IMR-90 (cell line): ENCODE measurements at regions not wholly inside any gene's neighbourhood (a gene's known extent, or its start where the extent isn't known, plus 50 kb on each side); places are given as distances from the start of the nearest gene placed in this dataset.

Source experiments
- ATAC-seq: fragments of 200-7000 bp; cut with Tn5 transposase; 2 replicates; pipeline ENCODE4 v1.9.1; 2020; ENCODE audit warnings: low read depth, mild to moderate bottlenecking, moderate library complexity
- BruUV-seq: library from RNA; stranded (reverse); fragments of 400-500 nt; replicated peaks from 2 replicates; lab custom pipeline; 2021; lab: Mats Ljungman, UMichigan
- CTCF ChIA-PET: fragments of 300-600 bp; formaldehyde crosslinking; extraction: SDS; loops from one replicate; lab custom pipeline; 2021; ENCODE audit warnings: antibody characterized with exemption; lab: Yijun Ruan, JAX
- POLR2A ChIA-PET: fragments of 300-600 bp; sonication (Branson Sonifier 250); formaldehyde crosslinking; loops from one replicate; lab custom pipeline; 2022; ENCODE audit warnings: antibody characterized with exemption; ENCODE audit not compliant: unreplicated experiment; lab: Charles Lee
- DNase-seq: peaks from one replicate; pipeline ENCODE4 v3.0.0; 2013
- H2AFZ ChIP-seq: replicated peaks from 2 replicates; pipeline ENCODE3; 2013; ENCODE audit warnings: low read length, mild to moderate bottlenecking; ENCODE audit not compliant: poor library complexity
- H2AK5ac ChIP-seq: 2 replicates; pipeline ENCODE4 v1.6.1; 2013; ENCODE audit warnings: low read depth, low read length, inconsistent platforms
- H2AK9ac ChIP-seq: replicated peaks from 2 replicates; pipeline ENCODE3; 2013; ENCODE audit warnings: mild to moderate bottlenecking, low read depth, low read length, moderate library complexity; ENCODE audit not compliant: poor library complexity
- H2BK120ac ChIP-seq: 2 replicates; pipeline ENCODE4 v1.6.1; 2013; ENCODE audit warnings: low read depth, low read length, inconsistent platforms
- H2BK15ac ChIP-seq: 3 replicates; pipeline ENCODE4 v1.6.1; 2013; ENCODE audit warnings: low read depth, low read length, inconsistent platforms
- H2BK20ac ChIP-seq: 2 replicates; pipeline ENCODE4 v1.6.1; 2013; ENCODE audit warnings: low read depth, mild to moderate bottlenecking, inconsistent platforms, low read length, moderate library complexity
- H2BK5ac ChIP-seq: 2 replicates; pipeline ENCODE4 v1.6.1; 2013; ENCODE audit warnings: mild to moderate bottlenecking, low read depth, low read length, inconsistent platforms; ENCODE audit not compliant: poor library complexity, severe bottlenecking
- H3K14ac ChIP-seq: replicated peaks from 2 replicates; pipeline ENCODE4 v1.6.1; 2013; ENCODE audit warnings: low read depth, low read length, inconsistent platforms
- H3K18ac ChIP-seq: 2 replicates; pipeline ENCODE4 v1.6.1; 2013; ENCODE audit warnings: low read depth, low read length, control low read depth
- H3K23ac ChIP-seq: 2 replicates; pipeline ENCODE4 v1.6.1; 2013; ENCODE audit warnings: low read depth, low read length, inconsistent platforms
- H3K27ac ChIP-seq: 2 replicates; pipeline ENCODE4 v1.5.1; 2013; ENCODE audit warnings: mild to moderate bottlenecking, control low read depth, low read length; ENCODE audit not compliant: insufficient read depth
- H3K27me3 ChIP-seq: 2 replicates; pipeline ENCODE4 v1.6.1; 2013; ENCODE audit warnings: low read length; ENCODE audit not compliant: control insufficient read depth, insufficient read depth
- H3K36me3 ChIP-seq: 2 replicates; pipeline ENCODE4 v1.6.1; 2013; ENCODE audit warnings: low read length, mixed read lengths; ENCODE audit not compliant: control insufficient read depth, insufficient read depth
- H3K4ac ChIP-seq: 2 replicates; pipeline ENCODE4 v1.6.1; 2013; ENCODE audit warnings: low read depth, low read length, inconsistent platforms
- H3K4me1 ChIP-seq: 2 replicates; pipeline ENCODE4 v1.6.1; 2013; ENCODE audit warnings: low read length, mixed read lengths; ENCODE audit not compliant: control insufficient read depth, insufficient read depth
- H3K4me2 ChIP-seq: 2 replicates; pipeline ENCODE4 v1.6.1; 2013; ENCODE audit warnings: low read depth, mild to moderate bottlenecking, control low read depth, low read length, moderate library complexity
- H3K4me3 ChIP-seq: 2 replicates; pipeline ENCODE4 v1.5.1; 2013; ENCODE audit warnings: low read depth, mild to moderate bottlenecking, control low read depth, low read length, moderate library complexity; ENCODE audit not compliant: insufficient read depth
- H3K56ac ChIP-seq: 2 replicates; pipeline ENCODE4 v1.6.1; 2013; ENCODE audit warnings: low read length, inconsistent platforms; ENCODE audit not compliant: insufficient read depth; ENCODE audit errors: extremely low read depth
- H3K79me1 ChIP-seq, 2 experiments: 2 replicates each; pipeline ENCODE4 v1.6.1; 2013; ENCODE audit warnings: low read length in 2 of 2, inconsistent platforms in 1 of 2, low read depth in 1 of 2
- H3K9ac ChIP-seq: 2 replicates; pipeline ENCODE4 v1.6.1; 2013; ENCODE audit warnings: low read depth, low read length, control low read depth
- H3K9me1 ChIP-seq: 2 replicates; pipeline ENCODE4 v1.6.1; 2013; ENCODE audit warnings: low read length, inconsistent platforms; ENCODE audit not compliant: insufficient read depth
- H3K9me3 ChIP-seq: 2 replicates; pipeline ENCODE4 v1.6.1; 2013; ENCODE audit warnings: low read length; ENCODE audit not compliant: control insufficient read depth, insufficient read depth
- H4K20me1 ChIP-seq: 2 replicates; pipeline ENCODE4 v1.6.1; 2013; ENCODE audit warnings: low read length, inconsistent platforms; ENCODE audit not compliant: insufficient read depth
- H4K5ac ChIP-seq: 2 replicates; pipeline ENCODE4 v1.6.1; 2013; ENCODE audit warnings: mild to moderate bottlenecking, low read depth, low read length, control low read depth
- H4K8ac ChIP-seq, 2 experiments: 2 replicates each; pipeline ENCODE4 v1.6.1; 2013; ENCODE audit warnings: low read depth in 2 of 2, low read length in 2 of 2, control low read depth in 1 of 2, inconsistent platforms in 1 of 2
- H4K91ac ChIP-seq: 2 replicates; pipeline ENCODE4 v1.6.1; 2013; ENCODE audit warnings: low read depth, low read length, inconsistent platforms; ENCODE audit not compliant: insufficient read depth
- BHLHE40 ChIP-seq: fragments of 150-350 bp; IDR thresholded peaks from 2 replicates; pipeline ENCODE4 v1.6.1; 2016; ENCODE audit warnings: mild to moderate bottlenecking, low read depth, low read length
- CHD1 ChIP-seq: IDR thresholded peaks from 2 replicates; pipeline ENCODE4 v1.6.1; 2012; ENCODE audit warnings: low read depth, low read length, improper control_type of control experiment
- MAZ ChIP-seq: IDR thresholded peaks from 2 replicates; pipeline ENCODE4 v1.6.1; 2012; ENCODE audit warnings: low read depth, mild to moderate bottlenecking, low read length, improper control_type of control experiment, moderate library complexity, borderline replicate concordance
- MXI1 ChIP-seq: IDR thresholded peaks from 2 replicates; pipeline ENCODE4 v1.6.1; 2012; ENCODE audit warnings: low read depth, mild to moderate bottlenecking, low read length, moderate library complexity, borderline replicate concordance
- RAD21 ChIP-seq: IDR thresholded peaks from 2 replicates; pipeline ENCODE4 v1.6.1; 2012; ENCODE audit warnings: low read length, improper control_type of control experiment
- RCOR1 ChIP-seq: IDR thresholded peaks from 2 replicates; pipeline ENCODE4 v1.6.1; 2012; ENCODE audit warnings: mild to moderate bottlenecking, low read length, improper control_type of control experiment; ENCODE audit not compliant: insufficient replicate concordance
- RFX5 ChIP-seq: IDR thresholded peaks from 2 replicates; pipeline ENCODE4 v1.8.0; 2012; ENCODE audit warnings: low read depth, mild to moderate bottlenecking, low read length, moderate library complexity
- SMC3 ChIP-seq: fragments of 150-350 bp; IDR thresholded peaks from 2 replicates; pipeline ENCODE4 v1.6.1; 2016; ENCODE audit warnings: low read depth, mild to moderate bottlenecking, antibody characterized with exemption, low read length, moderate library complexity
- WGBS, 2 experiments: methylation state at CpG; one replicate each; pipeline versions ENCODE4 v1.1.5 to v1.1.7; 2013; ENCODE audit warnings: missing lambda C conversion rate in 2 of 2; ENCODE audit not compliant: insufficient read length in 1 of 2; ENCODE audit errors: extremely low coverage in 2 of 2; 5-methylcytosine and 5-hydroxymethylcytosine counted together
- dilution Hi-C: fragments of 300-500 bp; cut with HindIII; formaldehyde crosslinking; loops from one replicate; pipeline ENCODE4 v1.14.3; 2018; ENCODE audit warnings: low sequenced_read_pairs; ENCODE audit not compliant: unreplicated experiment
- in situ Hi-C: fragments of 300-500 bp; cut with MboI; formaldehyde crosslinking; loops from 3 replicates; pipeline ENCODE4 v1.14.3; 2019; ENCODE audit warnings: low sequenced_read_pairs, inconsistent platforms, mixed read lengths
- intact Hi-C: fragments of 100-400 bp; cut with micrococcal nuclease; formaldehyde crosslinking; loops from 2 replicates; pipeline ENCODE4 v1.10.0; 2022
- TF ChIP-seq, protein P1 (sequence below): fragments of 150-350 bp; IDR thresholded peaks from 2 replicates; pipeline ENCODE4 v1.6.1; 2017; ENCODE audit warnings: mild to moderate bottlenecking, antibody characterized with exemption, low read length, low read depth
- TF ChIP-seq, protein P2 (sequence below): fragments of 150-350 bp; IDR thresholded peaks from 2 replicates; pipeline ENCODE4 v1.6.1; 2016; ENCODE audit warnings: low read depth, mild to moderate bottlenecking, low read length, moderate library complexity, borderline replicate concordance

DNA sequence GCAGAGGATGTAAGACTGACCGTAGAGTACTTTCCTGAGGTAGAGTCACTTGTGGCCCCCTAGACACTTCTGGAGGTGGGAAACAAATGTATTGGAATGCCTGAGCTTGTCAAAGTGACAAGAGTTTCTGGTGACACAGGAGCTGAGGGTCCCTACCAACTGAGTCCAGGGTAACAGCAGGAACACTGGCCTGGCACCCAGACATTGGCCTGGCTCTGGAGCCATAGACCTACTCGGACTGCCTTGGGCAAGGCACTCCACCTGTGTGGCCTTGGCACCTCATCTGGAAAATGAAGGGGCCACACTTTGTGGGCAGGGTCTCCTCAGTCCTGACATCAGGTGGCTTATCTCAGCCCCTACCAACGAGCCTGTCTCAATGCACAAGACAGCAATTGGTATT lies 398.2 kb upstream of the CELF4 start:
- ChIA-PET CTCF (no interaction called here), POLR2A (no interaction called here)

More for the DNA sequence above, 398.2 kb upstream of the CELF4 start:
- H3K79me1 ChIP-seq, result no peaks in the 10 kb centered on the region
- H2BK120ac ChIP-seq, result no peak overlapping the region
- DNase-seq, result no peak
- peaks cover 22% of the 10 kb centered on the region for H3K9me3 ChIP-seq
- dilution Hi-C loops (no loop called here), intact Hi-C loops (no loop called here), in situ Hi-C loops (no loop called here)
- H4K5ac ChIP-seq, result no peak overlapping the region
- no peak overlapping the region for H2BK5ac ChIP-seq
- no peaks in the 10 kb centered on the region for H3K27me3 ChIP-seq
- no peaks in the 10 kb centered on the region for H3K9me1 ChIP-seq
- no peak overlapping the region for H3K4me2 ChIP-seq
- no peak for ATAC-seq
- BruUV-seq, result no TSS peak
- H3K56ac ChIP-seq, result no peak overlapping the region
- H3K14ac ChIP-seq, result no peak overlapping the region
- no peak overlapping the region for H3K4me3 ChIP-seq
- 33% methylated on average over 1 of the region's 3 CpGs; no CpG with 5 or more reads in 1 of the 2 experiments for WGBS, 2 experiments
- no peak overlapping the region for H2AK5ac ChIP-seq
- H2BK15ac ChIP-seq, result no peak overlapping the region
- H2AK9ac ChIP-seq, result no peak overlapping the region
- no peaks in the 10 kb centered on the region for H3K4me1 ChIP-seq
- no peak overlapping the region for H2BK20ac ChIP-seq
- H4K20me1 ChIP-seq, result no peaks in the 10 kb centered on the region
- no peak overlapping the region for H3K18ac ChIP-seq
- H3K36me3 ChIP-seq, result no peaks in the 10 kb centered on the region
- no peak overlapping the region for H3K27ac ChIP-seq
- no peak overlapping the region for H3K9ac ChIP-seq
- no peak overlapping the region for H3K23ac ChIP-seq
- H3K4ac ChIP-seq, result no peak overlapping the region
- H4K91ac ChIP-seq, result no peak overlapping the region
- no peak overlapping the region for H4K8ac ChIP-seq
- H2AFZ ChIP-seq, result no peak overlapping the region
- TF ChIP-seq SMC3, result no peak
- TF ChIP-seq MXI1, result no peak
- no peak for TF ChIP-seq MAZ
- TF ChIP-seq BHLHE40, result no peak
- no peak for TF ChIP-seq RFX5
- TF ChIP-seq RAD21, result no peak
- TF ChIP-seq, protein P1, sequence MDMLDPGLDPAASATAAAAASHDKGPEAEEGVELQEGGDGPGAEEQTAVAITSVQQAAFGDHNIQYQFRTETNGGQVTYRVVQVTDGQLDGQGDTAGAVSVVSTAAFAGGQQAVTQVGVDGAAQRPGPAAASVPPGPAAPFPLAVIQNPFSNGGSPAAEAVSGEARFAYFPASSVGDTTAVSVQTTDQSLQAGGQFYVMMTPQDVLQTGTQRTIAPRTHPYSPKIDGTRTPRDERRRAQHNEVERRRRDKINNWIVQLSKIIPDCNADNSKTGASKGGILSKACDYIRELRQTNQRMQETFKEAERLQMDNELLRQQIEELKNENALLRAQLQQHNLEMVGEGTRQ, result no peak
- TF ChIP-seq, protein P2, sequence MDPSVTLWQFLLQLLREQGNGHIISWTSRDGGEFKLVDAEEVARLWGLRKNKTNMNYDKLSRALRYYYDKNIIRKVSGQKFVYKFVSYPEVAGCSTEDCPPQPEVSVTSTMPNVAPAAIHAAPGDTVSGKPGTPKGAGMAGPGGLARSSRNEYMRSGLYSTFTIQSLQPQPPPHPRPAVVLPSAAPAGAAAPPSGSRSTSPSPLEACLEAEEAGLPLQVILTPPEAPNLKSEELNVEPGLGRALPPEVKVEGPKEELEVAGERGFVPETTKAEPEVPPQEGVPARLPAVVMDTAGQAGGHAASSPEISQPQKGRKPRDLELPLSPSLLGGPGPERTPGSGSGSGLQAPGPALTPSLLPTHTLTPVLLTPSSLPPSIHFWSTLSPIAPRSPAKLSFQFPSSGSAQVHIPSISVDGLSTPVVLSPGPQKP, result no peak
- no peak for TF ChIP-seq RCOR1
- no peak for TF ChIP-seq CHD1
